HG03060 (cell line): ENCODE measurements at regions not wholly inside any gene's neighbourhood (a gene's known extent, or its start where the extent isn't known, plus 50 kb on each side); places are given as distances from the start of the nearest gene placed in this dataset.
"Not testable (repeated sequence)": the region's sequence is repeated elsewhere in the genome, so short reads cannot be mapped to it uniquely, and the experiment has no call there.

Experiments used
- ATAC-seq: cut with Tn5 transposase; IDR thresholded peaks from one replicate; pipeline ENCODE4 v1.9.1; 2021; ENCODE audit warnings: low read depth, moderate number of reproducible peaks; ENCODE audit not compliant: unreplicated experiment

DNA sequence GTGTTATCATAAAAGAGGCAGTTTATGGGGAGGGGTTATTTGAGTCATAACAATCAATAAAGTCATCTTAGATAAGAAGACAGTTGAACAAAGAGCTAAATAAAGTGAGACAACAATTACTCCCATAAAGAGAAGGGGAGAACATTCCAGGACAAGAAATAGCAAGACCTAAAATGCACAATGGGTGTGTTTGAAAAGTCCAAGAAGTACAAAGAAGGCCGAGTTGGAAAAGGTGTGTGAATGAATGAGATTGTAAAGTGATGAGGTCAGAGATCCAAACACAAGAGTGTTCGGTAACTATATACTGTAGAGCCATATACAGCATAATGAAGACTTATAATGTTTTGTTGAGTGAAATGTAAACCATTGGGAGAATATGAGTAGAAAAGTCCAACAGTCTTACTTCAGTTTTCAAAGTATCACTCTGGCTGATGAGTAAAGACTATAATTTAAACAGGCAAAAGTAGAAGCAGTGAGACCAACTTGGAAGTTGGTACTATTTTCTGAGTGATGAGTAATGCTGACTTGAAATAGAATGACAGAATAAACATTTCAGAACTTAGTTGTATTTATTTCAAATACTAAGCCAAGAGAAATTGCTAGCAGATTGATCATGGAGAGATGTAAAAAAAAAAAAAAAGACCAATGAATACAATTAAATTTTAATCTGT, 868.7 kb upstream of the CDH9 start:
- ATAC-seq, result no peak

DNA sequence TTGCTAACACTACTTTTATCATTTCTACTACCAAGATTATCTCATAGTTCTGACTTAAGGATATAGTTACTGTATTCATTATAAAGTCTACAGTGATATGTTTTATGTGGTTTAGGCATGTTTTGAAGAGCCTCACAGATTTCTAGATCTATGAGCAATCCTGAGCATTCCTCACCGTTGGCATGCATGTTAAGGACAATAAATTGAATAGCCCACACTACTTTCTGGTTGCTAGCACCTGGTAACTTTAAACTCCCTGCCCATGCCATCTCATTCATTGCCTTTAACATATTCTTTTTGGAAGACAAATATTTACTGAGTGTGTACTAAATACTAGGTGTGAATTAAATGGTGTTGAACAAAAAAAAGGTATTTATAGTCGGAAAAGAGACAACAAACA, 868.1 kb upstream of the CDH9 start:
- ATAC-seq, result no peak

DNA sequence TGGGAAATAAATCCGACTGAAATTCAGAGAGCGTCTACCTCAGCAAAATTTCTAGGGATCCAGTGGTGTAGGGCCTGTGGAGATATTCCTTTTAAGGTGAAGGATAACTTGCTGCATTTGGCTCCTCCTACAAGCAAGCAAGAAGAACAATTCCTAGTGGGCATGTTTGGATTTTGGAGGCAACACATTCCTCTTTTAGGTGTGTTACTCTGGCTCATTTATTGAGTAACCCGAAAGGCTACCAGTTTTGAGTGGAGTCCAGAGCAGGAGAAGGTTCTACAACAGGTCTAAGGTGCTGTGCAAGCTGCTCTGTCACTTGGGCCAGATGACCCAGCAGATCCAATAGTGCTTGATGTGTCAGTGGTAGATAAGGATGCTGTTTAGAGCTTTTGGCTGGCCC, 862.4 kb upstream of the CDH9 start:
- no peak for ATAC-seq

DNA sequence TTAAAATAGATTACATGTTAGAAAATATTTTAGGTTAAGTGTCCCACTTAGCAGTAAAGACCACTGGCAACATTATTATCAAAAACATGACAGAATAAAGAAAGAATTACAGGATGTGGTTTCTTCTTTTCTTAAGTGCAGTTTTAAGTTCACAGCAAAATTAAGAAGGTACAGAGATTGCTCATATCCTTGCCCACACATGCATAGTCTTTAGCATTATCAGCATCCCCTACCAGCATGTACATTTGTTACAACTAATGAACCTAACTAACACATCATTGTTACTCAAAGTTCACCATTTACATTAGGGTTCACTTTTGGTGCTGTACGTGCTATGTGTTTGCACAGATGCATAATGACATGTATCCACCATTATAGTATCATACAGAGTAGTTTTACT, 837.7 kb upstream of the CDH9 start:
- ATAC-seq, result no peak

DNA sequence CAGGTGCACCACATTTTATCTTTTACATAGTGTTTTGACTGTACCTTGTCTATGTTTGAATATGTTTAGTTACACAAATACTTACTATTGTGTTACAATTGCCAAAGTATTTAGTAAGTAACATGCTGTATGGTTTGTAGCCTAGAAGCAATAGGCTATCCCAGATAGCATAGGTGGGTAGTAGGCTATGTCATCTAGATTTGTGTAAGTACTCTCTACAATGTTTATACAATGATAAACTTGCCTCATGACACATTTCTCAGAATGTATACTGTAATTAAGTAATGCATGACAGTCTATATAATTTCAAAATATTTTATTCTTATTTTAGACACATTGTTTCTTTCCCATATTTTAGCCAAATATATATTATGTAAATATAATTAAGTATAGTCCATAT, 836.8 kb upstream of the CDH9 start:
- ATAC-seq, result no peak

DNA sequence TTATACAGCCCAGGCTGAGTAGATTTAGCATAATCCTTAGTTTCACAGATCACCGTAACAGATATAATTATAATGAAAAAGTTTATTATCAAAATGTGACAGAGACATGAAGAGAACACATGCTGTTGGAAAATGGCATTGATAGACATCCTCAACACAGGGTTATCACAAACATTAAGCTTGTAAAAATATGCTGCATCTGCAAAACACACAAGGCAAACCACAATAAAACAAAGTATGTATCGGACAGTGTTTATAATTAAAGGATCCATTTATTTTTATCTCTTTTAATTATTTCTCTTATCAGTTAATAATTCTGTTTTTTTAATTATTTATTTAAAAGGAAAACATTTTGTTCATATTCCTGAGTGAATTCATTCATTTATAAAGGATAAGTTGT, 829.9 kb upstream of the CDH9 start:
- no peak for ATAC-seq

DNA sequence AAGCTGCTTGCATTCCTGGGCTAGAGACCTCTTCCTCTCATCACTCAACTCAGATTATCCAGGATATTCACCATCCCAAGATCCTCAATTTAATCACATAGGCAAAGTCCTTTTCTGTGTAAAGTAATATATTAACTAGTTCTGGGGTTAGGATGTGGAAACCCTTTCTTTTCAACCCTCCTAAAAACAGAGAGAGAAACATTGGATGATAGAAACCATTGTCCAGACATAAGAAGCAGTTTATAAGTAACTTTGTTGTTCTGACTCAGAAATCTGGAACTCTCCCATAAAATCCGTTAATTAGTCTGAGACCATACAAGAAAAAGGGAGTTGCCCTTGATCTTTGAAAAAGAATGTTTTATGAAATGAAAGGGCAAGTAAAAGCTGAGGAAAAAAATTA, 817.1 kb upstream of the CDH9 start:
- no peak for ATAC-seq

DNA sequence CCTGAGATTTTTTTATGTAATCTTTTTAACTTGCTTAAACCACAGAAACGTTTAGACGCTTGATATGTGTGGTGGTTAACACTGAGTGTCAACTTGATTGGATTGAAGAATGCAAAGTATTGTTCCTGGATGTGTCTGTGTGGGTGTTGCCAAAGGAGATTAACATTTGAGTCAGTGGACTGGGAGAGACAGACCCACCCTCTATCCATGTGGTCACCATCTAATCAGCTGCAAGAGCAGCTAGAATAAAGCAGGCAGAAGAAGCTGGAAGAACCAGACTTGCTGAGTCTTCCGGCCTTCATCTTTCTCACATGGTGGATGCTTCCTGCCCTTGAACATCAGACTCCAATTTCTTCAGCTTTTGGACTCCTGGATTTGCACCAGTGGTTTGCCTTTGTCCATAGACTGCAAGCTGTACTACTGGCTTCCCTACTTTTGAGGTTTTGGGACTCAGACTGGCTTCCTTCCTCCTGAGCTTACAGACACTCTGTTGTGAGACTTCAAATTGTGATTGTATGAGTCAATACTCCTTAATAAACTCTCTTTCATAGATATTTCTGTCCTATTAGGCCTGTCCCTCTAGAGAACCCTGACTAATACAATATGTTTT, 816.0 kb upstream of the CDH9 start:
- ATAC-seq, result no peak

DNA sequence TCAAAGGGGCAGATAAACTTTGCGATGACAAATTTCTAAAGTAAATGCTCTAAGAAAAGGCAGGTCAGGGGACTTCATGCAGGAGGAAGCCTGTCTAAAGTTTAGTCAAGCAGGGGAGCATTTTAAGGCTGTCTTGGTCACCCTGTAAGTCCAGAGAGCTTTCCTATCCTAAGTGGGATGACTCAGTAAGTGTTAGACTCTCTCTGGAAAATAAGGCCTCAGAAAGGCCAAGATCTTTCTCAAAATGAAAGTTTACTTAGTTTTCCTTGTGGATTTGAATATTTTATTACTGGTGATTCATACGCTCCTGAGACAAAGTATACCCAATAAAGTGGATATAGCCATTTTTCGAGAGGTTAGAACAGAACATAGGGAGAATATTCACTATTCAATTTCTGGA, 806.9 kb upstream of the CDH9 start:
- ATAC-seq, result no peak

DNA sequence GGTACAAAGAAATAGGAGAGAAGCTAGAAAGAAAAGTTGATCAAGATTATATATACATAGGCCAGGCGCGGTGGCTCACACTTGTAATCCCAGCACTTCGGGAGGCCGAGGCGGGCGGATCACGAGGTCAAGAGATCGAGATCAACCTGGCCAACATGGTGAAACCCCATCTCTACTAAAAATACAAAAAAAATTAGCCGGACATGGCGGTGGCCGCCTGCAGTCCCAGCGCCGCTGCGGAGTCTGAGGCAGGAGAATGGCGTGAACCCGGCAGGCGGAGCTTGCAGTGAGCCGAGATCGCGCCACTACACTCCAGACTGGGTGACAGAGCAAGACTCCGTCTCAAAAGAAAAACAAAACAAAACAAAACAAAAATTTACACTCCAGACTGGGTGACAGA, 798.3 kb upstream of the CDH9 start:
- not testable (repeated sequence) for ATAC-seq

DNA sequence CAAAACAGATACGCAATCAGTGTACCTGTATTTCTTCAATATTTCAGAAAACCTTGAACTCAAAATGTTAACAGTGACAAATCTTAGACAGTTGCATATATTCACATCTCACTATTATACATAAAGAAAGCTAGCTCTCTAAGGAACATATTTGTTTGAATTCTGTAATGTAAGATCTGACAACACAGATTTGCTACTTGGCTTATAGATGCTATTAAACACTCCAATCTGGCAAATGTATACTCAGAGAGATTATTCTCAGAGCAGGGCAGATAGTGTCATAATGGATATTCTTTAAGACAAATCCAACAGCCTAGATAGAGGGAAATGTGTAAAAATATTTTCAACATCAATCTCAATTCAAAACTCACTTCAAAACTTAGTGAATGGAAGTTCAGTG, 794.5 kb upstream of the CDH9 start:
- no peak for ATAC-seq

DNA sequence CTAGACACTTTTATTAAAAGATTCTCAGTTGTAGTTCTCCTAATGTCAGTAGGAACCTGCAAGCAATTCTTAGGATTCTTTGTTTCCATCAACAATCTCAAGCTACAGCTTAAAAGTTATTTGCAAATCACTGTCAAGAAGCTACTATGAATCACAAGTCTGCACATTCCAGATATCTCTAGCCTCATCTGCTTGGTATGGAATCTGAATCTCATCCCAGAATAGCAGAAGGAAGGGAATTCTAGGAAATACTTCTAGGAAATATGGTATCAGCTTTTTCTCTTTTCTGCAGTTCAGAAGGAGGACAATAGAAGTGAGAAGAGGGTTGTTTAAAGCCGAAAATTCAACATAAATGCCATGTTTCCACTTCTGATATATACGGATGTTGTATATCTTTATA, 792.2 kb upstream of the CDH9 start:
- no peak for ATAC-seq

DNA sequence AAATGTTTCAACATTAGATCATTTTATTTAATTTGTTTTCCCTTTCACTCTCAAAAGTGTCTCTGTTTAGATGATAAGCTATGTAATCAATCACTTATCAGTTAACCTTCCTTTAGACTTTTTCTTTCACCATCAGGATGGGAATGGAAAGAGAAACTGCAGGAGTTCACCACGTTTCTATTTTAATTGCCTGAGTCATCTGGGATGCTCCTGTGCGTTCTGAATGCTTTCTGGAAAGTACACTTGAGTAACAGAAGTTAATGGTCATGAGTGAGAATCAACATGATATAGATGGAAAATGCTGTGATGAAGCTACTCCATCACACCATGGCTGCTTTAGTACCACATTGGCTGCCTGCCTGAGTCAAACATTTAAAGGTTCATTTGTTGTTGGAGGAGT, 783.3 kb upstream of the CDH9 start:
- ATAC-seq, result no peak

DNA sequence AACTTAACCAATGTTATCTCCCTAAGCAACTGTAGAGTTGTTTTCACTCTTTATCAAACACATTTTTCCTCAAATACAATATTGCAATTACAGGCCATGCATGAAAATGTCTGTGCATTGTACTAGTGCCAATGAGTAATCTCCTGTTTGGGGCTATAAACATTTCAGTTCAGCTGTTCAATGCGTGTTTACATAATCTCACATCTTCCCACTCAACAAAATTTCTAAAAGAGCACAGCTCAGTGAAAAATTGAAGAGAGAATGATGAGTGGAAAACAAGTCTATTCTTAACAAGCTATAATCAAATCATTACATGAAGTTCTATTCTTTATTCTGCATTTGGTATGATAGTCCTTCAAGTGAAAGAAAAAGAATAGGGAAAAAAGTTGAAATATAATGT, 780.5 kb upstream of the CDH9 start:
- no peak for ATAC-seq

DNA sequence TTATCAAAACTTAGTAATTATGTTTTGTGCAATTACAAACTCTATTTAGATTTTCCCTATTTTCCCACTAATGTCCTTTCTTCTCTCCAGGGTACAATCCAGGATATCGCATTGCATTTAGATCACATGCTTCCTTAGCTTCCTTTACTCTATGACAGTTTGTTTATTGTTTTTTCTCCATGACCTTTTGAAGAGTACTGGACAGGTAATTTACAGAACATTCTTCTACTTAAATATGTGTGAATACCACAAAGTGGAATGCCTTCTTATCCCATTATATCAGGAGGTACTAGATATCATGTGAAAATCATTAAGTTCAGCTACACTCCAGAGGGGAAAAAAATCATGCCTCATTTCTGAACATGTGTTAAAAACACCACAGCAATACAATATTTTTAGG, 776.6 kb upstream of the CDH9 start:
- no peak for ATAC-seq

DNA sequence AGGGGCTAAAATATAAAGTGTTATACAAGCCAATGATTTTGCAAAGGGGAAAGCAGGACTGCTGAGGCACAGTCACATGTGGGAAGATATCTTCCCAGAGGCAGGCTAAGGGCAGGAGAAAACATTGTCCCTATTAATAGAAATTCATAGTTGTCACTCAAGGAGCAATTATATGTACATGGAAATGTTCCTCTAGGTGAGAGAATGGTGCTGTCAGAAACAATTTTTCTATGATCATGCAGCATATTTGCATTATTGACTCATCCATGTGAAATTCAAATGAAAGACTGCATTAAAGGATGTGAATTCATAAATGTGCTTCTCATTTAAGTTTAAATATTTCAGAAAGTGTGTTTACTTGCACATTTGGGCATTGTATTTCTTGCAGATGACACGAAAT, 775.9 kb upstream of the CDH9 start:
- ATAC-seq, result no peak

DNA sequence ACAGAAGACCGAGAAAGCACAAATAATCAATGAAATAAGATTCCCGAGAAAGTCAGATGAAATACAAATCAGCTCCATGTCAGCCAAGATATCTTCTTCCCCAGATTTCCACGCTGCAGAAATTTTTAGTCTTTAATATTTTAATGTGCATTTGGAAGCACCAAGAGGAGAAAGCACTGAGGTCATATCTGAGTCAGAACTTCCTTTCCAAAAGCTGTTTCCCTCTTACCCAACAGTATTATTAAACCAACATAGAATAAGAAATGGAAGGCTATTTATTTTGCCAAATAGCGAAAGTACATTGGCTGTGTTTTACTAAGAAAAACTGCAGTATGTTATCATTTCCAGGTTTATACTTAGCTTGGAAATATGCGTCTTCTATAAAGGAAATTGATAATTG, 772.1 kb upstream of the CDH9 start:
- no peak for ATAC-seq

DNA sequence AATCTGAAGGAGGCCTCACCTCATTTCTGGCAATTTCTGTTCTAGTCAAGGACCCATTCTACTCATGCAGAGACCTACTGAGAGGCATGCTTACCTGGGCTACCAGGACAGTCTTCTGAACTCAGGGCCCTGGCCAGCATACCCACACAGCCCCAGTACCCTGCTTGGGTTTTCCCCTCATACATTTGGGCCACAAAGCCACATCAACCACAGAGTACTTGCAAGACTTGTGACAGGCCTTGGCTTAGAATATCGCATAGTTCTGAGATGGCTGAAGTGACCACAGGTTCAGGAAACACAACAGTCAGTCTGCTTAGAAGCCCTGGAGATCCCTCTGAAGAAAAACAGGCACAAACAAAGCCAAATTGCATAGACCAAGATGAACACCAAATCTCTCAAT, 758.8 kb upstream of the CDH9 start:
- ATAC-seq, result no peak

DNA sequence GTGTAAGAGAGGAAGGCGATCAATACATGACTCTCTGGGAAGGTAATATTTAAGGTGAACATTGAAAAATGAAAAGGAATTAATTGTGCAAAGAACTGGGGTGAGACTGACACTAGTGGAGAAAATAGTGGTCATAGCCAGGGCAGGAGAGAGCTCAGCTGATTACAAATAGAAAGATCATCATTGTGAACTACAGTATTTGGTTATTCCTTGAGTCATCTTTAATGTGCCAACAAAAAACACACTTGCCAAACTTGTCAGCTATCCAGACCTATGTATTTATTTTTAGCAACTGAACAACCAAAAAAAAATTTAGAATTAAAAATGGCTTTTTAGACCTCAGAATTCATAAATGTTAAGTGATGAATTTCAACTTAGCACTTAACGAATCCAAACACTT, 749.8 kb upstream of the CDH9 start:
- ATAC-seq, result no peak

DNA sequence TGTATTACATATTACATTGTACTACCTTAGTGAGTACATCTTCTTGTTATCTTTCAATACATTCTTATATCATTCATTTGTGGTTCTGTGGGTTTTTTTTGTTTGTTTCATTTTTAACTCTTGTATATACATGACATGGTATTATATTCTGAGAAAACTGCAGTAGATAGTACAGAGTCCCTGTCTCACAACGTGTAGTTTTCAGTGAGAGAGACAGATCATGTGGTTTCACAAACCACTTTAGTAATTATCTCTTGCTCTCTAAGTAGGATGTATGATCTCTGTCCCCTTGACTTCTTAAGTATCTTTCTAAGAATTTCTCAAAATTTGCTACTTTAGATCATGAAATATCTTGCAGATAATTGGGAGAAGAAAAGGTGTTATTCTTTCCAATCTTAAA, 745.9 kb upstream of the CDH9 start:
- no peak for ATAC-seq

DNA sequence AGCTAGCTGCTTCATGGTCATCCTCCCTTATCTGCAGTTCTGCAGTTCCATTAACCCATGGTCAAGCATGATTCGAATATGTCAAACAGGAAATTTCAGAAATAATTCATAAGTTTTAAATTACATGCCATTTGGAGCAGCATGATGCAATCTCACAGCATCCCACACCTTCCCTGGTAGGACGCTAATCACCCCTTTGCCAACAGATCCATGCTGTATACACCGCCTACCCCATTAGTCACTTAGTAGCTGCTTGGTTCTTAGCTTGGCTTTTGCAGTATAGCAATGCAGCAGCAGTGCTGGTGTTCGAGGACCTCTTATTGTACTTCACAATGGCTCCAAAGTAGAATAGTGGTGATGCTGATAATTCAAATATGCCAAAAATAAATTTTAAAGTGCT, 739.7 kb upstream of the CDH9 start:
- ATAC-seq, result no peak

DNA sequence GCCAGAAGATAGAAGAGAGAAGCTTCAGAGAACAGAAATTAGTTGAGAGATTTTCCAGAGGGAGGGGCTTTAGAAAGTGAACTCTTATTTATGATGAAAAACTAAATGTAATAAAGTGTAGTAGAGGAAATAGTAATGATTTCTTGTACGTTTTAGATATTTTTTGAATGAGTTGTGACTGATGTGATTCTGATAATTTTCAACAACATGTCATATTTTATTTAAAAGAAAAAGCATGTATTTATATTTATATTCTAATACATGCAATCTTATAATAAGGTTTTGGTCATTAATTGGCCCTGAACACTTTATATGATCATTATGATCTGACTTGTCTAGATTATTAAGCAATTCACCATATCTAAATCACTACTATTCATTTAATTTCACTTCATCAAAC, 735.2 kb upstream of the CDH9 start:
- ATAC-seq, result no peak

DNA sequence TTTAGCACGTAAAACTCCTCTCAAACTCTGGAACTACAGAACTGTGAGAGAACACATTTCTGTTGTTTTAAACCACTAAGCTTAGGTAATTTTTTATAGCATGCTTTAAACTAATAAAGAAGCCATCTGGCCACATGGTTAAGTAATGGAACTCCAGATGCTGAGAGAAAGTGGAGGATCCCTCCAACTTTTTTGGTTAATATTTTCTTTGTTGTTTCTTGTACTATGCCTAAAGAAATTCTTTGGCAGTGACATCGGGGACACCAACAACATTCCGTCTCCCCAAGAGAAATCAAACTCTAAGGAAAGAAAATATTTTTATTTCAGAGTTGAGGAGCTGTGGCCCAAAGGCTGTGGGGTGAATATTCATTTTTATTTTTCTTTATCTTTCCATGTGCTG, 734.8 kb upstream of the CDH9 start:
- no peak for ATAC-seq
